GM21526 (cell line): ENCODE measurements at regions not wholly inside any gene's neighbourhood (a gene's known extent, or its start where the extent isn't known, plus 50 kb on each side); places are given as distances from the start of the nearest gene placed in this dataset.
"Not testable (repeated sequence)": the region's sequence is repeated elsewhere in the genome, so short reads cannot be mapped to it uniquely, and the experiment has no call there.

Experiments used
- ATAC-seq: cut with Tn5 transposase; IDR thresholded peaks from one replicate; pipeline ENCODE4 v1.9.1; 2021; ENCODE audit warnings: moderate library complexity; ENCODE audit not compliant: unreplicated experiment, low FRiP score

DNA sequence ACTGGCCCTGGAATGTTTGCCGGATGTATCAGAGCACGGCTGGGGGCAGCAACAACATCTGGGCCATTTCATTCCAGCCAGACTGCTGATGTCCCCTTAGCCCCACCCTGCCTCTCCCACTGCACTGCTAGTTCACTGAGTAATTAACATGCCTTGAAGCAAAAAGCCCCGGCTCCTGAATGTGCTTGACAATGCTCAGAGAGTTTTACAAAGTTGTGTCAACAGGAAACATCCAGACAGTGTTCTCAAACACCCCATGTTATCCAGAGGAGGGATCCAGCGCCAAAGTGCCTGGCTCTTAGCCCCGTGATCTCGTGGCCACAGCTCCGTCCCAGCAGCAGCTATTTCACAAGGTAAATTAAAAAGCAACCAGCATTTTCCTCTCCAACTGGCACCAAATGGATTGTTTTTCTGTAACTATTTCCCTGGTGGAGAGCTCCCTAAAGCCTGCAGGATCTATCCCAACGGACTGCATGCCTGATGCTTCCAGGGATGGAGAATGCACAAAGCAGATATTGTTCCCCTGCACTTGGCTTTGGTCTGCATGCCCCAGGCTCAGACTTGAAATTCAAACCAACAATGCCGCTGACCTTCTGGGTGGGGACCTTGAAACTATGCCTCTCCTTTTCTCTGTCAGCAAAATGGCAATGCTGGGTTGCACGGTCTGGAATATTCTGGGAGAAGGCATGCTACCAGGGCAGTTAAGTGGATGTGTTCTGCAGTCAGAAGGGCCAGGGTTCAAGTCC lies 115.6 kb upstream of the CDH5 start:
- no peak for ATAC-seq

DNA sequence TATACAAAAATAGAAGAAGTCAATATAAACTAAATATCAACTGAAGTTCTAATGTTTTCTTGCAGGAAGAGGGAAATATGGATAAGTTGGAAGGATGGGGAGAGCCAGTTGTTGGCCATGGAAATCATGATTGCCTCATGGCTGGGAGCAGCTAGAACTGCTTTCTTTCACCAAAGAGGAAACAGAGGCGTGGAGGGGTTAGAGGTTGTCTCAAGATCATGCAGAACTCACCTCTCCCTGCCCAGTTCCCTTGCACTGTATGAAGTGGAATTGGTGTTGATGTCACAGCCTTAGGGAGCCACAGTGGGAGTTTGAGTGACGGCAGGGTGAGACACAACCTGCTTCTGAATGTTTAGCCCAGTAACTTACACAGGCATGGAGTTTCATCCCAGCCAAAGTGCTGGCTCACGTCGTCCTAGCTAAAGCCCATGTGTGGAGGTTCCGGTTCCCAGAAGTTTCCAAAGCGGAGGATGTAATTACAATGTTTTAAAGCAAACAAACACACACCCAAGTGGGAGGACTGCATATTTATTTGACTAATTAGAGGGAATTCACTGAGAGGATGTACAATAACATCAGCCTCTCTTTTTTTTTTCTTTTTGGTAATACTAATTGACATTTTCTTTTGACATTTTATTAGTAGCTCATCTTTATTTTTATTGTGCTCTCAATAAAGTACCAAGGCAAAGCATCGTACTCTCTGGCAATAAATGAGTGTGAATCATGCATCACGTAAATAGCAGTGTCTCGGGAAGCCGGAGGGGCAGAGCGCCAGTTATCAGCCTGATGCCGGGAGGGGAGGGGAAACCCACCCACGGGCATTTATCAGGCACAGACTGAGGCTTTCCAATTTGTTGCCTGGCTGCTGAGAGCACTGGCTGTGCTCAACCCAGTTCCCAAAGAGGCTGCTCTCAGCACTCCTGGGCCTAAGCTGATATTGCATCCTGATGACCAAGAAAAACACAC lies 118.7 kb upstream of the CDH5 start:
- ATAC-seq, result no peak

DNA sequence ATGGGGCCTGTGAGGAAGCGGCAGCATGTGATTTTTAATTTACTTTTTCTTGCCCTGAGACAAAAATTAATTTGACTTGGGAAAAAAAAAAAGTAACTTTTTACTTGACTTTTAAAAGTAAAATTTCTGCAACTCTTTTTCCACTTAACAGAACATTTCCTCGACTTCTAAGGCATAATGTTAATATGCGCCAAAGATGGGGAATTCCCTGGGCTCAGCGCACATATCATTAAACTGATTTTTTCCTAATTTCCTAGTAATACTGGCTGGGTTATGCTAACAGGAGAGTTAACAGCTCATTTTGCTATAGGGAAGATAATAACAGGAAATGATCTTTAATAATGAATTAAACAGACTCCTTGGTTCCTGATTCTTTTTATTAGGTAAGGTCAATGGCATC lies 120.6 kb upstream of the CDH5 start:
- no peak for ATAC-seq

DNA sequence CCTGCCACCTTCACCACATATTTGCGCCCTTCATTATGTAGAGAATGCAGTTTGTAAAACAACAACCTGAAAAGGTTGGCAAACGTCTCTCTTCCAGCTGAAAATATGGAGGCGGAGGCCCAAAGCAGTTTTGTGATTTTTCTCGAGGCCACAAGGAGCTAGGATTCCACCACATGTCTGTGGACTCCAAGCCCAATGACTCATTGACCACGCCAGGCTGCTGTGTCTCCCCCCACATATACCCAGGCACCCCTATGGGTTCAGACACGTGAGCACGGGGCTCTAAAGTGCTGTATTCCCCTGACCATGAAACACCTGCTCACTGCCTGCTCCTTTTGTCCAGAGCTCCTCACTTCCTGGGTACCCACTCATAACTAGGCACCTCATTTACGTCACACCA lies 121.4 kb upstream of the CDH5 start:
- ATAC-seq, result no peak

DNA sequence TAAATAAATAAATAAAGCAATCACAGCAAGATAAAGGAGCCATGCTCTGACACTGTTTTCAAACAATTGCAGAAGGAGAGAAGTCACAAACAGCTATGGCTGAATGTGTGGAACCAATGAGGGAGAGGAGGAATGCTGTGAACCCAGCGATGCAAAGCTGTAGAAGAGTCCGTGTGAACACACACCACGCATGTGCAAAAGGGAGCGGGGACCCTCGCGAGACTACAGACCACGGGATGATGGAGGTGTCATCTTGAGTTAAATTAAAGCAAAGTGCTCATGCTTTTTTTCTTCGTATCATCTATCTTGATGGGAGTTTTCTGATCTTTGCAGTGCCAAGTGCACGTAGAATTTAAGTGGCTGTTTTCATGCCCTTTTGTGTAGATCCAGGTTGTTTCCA lies 123.8 kb upstream of the CDH5 start:
- no peak for ATAC-seq

DNA sequence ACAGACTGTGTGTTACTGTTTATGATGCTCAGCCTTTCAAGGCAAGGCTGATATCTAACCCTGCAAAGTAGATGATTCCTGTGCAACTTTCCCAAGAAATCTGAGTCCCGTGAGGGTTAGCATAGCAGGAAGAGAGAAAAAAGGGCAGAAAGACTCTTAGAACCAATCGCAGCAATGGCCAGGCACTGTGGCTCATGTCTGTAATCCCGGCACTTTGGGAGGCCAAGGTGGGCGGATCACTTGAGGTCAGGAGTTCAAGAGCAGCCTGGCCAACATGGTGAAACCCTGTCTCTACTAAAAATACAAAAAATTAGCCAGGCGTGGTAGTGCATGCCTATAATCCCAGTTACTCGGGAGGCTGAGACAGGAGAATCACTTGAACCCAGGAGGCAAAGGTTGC lies 124.3 kb upstream of the CDH5 start:
- not testable (repeated sequence) for ATAC-seq

DNA sequence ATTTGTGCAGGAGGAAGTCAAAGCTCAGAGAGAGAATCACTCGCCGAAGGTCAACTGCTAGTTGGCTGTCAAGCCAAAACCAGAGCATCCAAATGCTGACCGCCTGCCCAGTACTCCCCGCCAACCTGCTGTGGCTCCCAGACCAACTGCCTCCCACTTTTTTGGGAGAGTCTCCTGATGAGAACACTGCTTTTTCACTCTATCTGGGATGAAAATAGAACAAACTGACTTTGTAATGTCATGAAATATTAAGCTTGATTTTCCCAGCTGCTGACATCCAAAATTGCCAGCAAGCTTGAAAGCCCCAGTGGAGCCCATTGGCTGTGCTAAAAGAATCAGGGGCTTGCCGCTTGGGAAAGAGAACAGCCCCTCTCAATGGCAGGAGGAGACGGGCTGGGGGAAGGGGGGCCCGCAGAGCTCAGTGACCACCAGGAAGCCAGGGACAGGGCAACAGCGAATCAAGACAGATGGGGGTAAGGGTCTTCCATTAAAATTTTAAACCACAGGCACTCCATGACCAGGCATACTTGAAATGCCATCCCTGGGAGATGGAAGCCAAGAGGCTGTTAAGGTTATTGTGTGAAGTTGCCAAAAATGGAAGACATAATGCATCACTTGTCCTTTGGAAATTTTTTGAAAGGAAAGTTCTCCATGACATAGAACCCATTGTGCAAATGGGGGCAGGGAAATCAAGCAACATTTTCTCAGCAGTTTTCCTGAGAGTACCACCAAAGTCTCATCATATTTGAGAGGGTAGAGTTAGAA lies 125.7 kb upstream of the CDH5 start:
- no peak for ATAC-seq

DNA sequence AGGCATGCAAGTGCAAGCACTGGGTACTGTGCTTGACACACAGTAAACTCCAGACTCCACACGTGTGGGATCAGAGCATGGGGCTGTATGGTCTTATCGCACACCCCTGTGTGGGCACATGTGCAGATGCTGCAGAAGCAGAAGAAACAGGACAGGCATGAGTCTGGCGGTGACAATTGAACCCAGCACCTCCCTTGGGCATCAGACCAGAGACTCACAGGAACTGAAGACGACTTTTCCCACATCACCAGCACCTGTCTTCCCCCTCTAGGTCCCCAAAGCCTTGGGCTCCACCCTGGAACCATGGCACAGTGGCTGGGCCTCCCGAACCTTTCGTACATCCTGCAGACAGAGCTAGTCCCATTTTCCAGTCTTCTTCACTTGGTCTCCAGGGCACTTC lies 126.4 kb upstream of the CDH5 start:
- no peak for ATAC-seq

DNA sequence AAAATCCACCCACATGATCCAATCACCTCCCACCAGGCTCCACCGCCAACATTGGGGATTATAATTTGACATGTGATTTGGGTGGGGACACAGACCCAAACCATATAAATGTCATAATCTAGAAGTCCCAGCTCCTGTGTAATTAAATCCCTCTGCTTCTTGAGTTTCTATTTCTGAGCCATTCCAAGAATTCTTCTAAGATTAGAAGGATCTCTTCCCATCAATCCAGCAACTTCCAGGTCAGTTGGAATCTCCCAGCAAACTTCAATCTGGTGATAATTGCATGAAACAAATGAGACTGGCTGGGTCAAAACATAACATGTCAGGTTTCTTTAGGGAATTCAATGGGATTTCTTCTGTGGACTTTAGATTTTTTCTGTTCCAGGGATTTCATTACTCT lies 127.8 kb upstream of the CDH5 start:
- ATAC-seq, result no peak

DNA sequence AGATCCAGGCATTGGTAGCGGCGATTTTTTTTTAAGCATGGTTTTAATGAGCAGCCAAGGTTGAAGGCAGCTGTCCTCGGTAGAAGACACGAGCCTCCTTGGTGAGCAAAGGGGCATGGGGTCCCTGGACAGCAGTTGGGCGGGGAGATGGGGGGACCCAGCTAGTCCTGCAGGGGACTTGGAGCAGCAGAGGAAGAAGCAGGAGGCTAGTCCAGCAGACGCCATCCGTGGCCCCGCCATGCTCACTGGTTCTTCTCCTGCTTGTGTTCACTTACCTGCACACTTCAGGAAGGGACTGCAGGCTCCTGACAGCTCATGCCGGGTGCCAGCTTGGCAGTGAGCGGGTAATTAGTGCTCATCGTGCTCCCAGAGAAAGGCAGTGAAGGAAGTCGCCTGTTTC lies 130.2 kb upstream of the CDH5 start:
- no peak for ATAC-seq

DNA sequence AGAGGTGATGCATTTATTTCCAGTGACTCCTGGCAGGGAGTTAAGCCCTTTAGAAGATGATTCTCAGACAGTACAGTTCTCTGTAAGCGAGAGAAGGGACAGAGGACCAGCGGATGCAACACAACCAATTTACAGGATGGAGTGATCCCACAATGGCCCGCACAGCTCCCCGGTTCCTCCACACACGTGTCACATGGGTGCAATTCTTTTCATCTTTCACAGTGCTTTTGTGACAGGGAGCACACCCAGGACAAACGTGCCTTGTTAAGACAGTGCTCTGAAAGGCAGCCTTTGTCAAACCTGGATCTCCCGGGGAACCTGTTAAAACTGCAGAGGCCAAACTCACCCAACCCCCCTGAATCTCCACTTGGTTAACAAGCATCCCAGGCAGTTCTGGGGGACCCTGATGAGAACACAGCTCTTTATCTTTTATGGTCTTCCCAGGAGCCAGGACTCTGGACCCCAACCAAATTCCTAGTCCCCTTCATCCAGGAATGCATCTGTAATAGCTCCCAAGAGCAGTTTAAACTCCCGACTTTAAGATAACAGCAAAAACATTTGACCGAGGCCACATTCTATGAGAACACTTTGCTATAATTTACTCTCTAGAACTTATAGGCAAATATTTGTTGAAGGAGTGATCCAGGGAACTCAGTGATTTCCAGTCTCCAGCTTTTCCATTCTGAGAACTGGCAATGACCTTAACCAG lies 134.9 kb upstream of the CDH5 start:
- no peak for ATAC-seq

DNA sequence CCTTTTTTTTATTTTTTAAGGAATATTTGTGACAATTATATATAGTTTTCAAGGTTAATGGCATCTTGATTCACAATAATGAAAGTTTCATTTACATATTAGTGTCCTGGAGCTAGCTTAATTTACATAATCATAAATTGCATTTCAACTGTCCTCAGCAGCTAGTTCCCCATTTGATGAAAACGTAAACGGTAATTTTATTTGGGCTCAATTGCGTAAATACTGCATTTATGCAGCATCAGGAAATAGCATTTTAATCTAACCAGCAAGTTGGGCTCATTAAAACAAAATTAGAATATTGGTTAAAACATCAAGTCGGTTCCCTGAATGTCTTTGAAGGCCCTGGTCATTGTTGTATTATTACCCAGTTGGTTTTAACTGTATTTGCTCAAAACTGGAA lies 136.8 kb upstream of the CDH5 start:
- no peak for ATAC-seq

DNA sequence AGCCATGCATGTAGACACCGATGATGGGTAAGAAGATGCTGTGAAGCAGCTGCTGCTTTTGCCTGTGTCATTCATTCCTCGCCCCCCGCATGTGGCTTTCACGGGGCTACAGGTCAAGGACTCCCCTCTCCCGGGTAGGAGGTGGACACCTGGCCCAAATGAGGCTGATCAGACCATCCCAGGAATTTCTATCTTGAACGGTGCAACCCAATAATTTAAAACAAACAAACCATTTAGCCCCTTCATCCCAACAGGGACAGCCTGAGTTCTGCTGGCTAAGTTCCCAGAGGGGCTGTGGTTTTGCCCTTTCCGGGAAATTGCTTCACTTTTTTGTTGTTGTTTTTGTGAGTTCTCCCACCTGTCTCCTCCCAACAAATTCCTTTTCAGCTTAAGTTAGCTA lies 137.7 kb upstream of the CDH5 start:
- ATAC-seq, result no peak

DNA sequence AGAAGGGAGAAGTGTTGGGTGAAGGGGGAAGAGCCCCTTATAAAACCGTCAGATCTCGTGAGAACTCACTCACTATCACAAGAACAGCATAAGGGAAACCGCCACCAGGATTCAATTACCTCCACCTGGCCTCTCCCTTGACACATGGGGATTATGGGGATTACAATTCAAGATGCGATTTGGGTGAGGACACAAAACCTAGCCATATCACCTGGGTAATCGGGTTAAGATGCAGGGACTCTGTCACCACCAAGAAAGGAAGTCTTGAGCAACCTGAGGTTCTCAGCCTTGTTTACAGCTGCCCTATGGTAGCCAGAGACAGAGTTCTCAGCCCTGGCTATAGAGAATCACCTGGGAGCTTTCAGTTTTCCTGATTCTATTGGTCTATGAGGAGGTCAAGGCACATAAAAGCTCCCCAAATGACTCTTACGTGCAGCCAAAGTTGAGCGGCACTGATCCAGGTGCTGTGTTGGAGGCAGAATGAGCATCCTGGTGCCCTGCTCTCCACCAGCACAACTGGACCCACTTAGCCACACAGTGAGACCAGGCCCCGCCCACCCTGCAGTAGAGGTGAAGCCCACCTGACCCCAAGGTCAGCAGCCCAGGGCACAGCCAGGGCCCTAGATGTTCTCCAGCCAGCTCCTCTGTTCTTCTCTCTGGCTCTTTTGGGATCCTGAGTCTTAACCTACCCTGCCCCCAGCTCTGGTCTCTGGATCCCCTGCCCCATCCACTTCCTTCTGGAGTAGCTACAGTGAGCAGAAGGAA lies 138.5 kb upstream of the CDH5 start:
- ATAC-seq, result no peak

DNA sequence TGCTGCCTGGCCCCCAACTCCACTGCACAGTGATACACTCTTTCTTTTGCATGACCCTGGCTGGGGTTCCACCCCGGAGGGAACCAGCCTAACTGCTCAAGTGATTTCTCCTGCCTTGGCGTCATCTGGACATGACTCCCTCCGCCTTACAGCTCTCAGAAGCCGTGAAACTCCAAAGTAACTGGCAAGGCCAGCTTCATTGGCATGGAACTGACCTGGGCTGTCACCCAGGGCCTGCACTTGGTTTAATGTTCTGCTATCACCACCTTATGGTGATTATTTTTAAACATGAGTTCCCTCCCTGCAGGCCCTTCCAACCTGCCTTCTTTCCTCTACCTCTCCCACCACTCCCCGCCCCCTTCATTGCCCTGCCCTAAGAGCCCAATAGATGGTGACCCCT lies 139.7 kb upstream of the CDH5 start:
- no peak for ATAC-seq

DNA sequence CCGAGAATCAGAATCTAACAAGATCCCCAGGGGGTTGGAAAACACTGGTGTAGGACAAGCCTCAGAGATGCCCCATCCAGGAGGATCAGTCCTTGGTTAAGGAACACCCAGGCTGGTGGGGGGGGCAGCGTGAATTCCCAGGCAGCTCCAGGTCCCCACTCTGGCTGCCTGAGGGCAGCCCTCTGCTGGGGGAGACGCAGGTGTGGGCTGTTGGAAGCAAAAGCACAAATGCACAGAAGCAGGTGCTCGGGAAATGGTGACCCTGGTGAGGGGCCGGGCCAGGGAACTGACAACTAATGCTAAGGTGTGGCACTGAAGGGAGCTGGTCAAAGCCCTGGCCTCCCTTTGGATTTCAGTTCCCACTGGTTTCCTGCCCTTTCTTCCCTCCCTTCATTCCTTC lies 140.8 kb upstream of the CDH5 start:
- no peak for ATAC-seq

DNA sequence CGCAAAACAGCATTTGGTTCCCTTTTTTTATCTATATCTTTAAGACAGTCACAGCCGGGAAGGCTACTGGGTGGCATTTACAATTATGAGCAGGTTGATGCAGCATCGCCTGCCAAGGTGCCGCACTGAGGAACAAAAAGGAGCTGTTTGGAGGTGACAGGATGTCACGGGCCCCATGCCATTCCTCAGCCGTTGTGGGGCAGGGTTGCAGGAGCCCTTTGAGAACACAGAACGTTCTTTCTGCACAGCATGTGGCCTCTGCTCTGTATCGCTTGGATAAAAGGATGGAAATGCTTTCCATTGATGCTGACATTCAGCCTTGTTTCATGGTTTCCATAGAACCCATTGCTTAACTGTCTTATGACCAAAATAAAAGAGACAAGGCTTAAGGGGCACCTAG lies 141.9 kb upstream of the CDH5 start:
- no peak for ATAC-seq

DNA sequence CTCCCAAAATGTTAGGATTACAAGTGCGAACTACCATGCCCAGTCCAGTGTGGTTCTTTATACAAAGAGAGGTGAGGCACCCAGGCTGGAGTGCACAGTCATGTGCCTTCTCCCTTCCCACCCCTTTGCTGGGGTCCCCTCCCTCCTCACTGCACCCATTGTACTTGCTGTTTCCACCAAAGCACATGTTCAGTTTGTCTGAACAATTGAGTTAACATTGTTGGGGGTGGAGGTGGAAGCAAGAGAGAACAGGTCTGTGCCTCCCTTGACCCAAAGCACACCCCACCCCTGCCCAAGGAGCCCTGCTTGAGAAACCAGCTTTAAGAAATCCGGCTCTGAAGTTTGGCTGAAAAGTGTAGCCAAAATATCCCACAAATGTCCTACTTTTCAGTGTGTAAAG lies 142.3 kb upstream of the CDH5 start:
- ATAC-seq, result no peak

DNA sequence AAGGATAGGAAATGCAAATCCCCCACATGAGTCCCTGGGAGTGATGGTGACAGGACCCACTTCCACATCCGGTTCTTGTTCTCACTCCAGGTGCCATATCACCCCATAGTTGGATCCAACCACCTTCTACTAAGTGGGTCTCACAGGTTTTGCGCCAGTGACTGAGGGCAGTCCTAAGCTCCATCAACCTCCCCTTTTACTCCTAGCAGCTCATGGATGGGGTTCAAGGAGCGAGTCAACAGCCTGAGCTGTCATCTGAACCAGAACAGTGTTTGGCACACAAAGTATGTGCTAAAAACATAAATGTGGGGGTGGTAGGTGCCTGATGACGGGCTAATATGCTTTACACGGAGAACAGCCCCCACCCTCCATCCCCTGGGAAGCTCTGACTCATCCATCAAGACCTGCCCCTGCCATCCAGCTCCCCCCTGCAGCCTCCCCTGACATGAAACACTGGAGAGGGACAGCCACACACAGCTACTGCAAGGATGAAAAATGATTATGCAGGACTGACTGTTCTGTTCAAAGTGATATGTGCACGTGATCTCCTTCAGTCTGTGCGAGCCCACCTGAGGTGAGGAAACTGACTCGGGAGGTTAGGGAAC lies 143.2 kb upstream of the CDH5 start:
- no peak for ATAC-seq
